ENCODE measurements at regions not wholly inside any gene's neighbourhood (a gene's known extent, or its start where the extent isn't known, plus 50 kb on each side); places are given as distances from the start of the nearest gene placed in this dataset.

DNA sequence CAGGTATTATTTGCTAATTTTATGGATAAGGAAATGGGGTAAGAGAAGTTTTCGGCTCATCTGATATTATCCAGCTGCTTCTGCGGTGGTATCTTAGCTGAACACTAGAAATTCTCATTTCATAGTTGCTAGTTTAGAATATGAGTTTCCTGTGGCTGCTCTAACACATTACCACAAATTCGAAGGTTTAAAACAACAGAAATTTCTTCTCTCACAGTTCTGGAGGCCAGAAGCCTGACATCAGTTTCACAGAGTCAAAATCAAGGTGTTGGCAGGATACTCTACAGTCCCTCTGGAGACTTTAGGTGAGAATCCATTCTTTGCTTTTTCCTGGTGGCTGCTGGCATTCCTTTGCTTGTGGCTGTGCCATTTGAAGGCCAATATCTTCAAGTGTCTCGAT, 205.9 kb downstream of the PTEN start:
- no peak overlapping the region for H3K4me3 ChIP-seq (ENCODE audit: low read depth, low read length)
- TF ChIP-seq, protein P1, sequence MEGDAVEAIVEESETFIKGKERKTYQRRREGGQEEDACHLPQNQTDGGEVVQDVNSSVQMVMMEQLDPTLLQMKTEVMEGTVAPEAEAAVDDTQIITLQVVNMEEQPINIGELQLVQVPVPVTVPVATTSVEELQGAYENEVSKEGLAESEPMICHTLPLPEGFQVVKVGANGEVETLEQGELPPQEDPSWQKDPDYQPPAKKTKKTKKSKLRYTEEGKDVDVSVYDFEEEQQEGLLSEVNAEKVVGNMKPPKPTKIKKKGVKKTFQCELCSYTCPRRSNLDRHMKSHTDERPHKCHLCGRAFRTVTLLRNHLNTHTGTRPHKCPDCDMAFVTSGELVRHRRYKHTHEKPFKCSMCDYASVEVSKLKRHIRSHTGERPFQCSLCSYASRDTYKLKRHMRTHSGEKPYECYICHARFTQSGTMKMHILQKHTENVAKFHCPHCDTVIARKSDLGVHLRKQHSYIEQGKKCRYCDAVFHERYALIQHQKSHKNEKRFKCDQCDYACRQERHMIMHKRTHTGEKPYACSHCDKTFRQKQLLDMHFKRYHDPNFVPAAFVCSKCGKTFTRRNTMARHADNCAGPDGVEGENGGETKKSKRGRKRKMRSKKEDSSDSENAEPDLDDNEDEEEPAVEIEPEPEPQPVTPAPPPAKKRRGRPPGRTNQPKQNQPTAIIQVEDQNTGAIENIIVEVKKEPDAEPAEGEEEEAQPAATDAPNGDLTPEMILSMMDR (IDR thresholded peaks at IDR 0.05; ENCODE audit: control insufficient read depth, extremely low read depth, insufficient read depth): no peak
- no peak for DNase-seq (ENCODE audit: low read depth)

DNA sequence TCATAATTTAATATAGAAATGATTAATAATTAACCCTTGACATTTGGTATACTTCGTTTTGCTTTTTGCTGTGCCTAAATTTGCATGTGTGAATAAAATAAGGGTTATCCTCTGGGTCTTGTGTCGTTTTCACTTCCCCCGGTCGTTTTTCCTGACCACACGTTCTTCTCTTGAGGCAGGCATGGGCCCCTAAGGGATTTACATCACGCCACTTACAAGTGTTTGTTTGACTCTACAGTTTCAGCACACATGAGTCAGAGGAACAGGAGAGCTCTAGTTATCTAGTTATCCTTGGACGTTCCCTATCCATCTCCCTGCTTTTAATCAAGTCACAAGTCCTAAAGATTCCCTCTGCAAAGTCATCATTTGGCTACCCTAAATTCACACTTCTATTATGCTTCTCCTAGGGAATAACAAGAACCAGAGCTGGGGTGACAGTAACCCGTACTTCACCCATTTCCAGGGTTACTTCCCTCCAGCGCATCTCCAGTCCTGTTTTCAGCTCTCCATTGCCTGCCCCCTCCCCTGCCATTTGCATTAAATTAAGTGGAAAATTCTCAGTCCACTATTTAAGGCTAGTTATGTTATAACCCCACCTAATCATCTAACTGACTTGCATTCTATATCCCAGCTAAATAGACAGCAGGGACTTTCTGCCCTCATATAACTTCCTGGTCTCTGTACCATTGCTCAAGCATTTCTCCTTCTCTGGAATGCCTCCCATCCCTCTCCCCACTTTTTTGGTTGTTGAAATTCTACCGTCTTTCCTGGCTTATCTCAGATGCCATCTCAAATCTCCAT, 206.9 kb downstream of the PTEN start:
- no peak overlapping the region for H3K4me3 ChIP-seq (ENCODE audit: low read depth, low read length)
- TF ChIP-seq, protein P1 (IDR thresholded peaks at IDR 0.05; ENCODE audit: control insufficient read depth, extremely low read depth, insufficient read depth): no peak
- DNase-seq (ENCODE audit: low read depth): no peak

DNA sequence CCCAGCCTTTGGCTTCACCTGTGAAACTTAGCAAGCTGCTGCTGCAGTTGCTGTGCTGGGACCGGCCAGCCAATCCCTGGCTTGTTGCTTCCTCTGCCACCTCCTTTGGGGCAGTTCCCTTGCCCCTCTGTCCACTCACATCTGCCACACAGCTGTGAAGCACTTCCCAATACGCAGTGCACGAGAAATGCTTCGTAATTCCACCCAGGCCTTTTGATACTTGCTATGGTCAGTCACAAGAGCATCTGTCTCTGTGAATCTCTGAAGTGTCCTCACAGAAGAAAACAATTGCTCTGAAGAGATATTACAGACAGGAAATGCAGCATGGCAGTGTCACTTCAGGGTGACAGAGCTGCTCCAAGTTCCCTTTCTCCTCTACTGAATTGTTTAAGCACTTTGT, 208.5 kb downstream of the PTEN start:
- H3K4me3 ChIP-seq (ENCODE audit: low read depth, low read length): no peak overlapping the region
- no peak for DNase-seq (ENCODE audit: low read depth)
- TF ChIP-seq, protein P1 (IDR thresholded peaks at IDR 0.05; ENCODE audit: control insufficient read depth, extremely low read depth, insufficient read depth): no peak

DNA sequence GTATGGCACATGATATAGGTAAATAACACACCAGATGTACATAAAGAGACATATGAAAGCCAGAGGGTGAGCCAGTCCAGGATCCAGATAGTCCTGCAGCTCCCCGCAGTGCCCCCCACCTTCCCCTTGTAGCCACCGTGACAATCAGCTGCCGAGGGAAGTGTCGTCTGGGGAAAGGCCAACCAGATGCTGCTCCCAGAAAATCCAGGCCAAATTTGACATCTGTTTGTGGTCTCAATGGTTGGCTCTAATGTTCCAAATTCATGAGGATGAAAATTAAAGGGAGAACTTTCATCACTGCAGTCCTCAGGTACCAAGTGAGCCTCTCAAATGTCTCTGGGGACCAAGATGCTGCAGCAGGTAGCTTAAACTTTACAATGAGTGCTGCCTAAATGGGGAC, 210.3 kb downstream of the PTEN start:
- no peak for DNase-seq (ENCODE audit: low read depth)
- TF ChIP-seq, protein P1 (IDR thresholded peaks at IDR 0.05; ENCODE audit: control insufficient read depth, extremely low read depth, insufficient read depth): no peak
- H3K4me3 ChIP-seq (ENCODE audit: low read depth, low read length): no peak overlapping the region

DNA sequence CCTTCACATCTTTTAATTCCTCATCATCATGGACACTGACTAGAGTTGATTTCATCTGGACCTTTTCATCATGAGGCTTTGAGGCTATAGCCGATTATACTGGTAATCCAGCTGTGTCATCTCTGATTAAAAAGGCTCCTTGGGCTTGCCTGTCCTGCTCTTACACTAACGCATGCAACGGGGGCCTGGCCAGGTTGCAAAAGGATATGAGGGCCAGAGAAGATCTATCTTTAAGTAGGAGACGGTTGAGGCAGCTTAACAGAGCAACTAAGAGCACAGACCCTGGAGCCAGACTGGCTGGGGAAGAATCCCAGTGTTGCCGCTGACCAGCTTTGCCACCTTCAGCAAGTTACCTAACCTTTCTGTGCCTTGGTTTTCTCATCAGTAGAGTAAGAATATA, 211.5 kb downstream of the PTEN start:
- no peak overlapping the region for H3K4me3 ChIP-seq (ENCODE audit: low read depth, low read length)
- TF ChIP-seq, protein P1 (IDR thresholded peaks at IDR 0.05; ENCODE audit: control insufficient read depth, extremely low read depth, insufficient read depth): no peak
- no peak for DNase-seq (ENCODE audit: low read depth)

DNA sequence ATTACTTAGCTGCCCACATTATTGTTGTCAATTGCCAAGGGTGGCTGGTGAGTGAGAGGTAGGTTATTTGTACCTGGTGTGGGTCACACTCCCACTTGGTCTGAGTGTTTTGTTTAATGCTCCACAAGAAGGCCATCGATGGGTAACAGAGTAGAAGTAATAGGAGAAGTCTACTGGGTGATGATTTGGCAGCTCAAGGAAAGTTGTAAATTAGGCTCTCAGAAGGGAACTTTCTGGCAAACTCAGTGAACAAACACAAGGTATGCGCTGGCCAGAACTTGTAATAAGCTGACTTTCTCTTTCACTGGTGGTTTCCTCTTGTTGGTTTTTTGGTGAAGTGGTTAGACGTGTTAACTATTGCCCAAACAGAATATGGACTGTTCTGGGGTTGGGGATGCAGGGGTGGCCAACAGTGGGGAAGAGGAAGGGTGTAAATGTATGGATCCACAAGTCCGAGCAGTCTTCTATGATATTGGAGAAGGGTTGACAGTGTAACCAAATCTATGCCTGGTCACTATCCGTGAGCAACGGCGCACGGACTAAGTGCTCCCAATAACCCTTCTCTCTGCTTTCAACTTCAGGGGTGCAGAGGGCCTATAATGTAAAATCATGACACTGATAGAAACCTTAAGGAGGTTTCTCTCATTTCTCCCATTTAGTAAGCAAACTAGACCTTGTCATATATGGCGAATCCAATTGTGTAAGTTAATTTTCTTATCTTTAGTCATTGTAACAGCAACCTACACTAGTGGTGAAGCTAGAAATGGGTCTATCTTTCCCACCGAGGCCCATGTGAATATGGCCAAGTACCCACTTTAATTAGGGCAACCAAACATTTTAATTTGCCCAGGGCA, 212.8 kb downstream of the PTEN start:
- DNase-seq (ENCODE audit: low read depth): no peak
- TF ChIP-seq, protein P1 (IDR thresholded peaks at IDR 0.05; ENCODE audit: control insufficient read depth, extremely low read depth, insufficient read depth): no peak
- H3K4me3 ChIP-seq (ENCODE audit: low read depth, low read length): no peak overlapping the region

Data from LNCaP clone FGC (cell line).